ENCODE measurements at regions not wholly inside any gene's neighbourhood (a gene's known extent, or its start where the extent isn't known, plus 50 kb on each side); places are given as distances from the start of the nearest gene placed in this dataset.

GRCh38 chr2:142605421-142605820, 272.0 kb upstream of the KYNU start:
- in situ Hi-C loops (cut with MboI; ENCODE audit: low pct_unique_long_range_greater_than_20kb, low sequenced_read_pairs, unreplicated experiment) = no loop called here
- no peak for DNase-seq (ENCODE audit: low spot score)
- no peak for TF ChIP-seq CTCF (IDR thresholded peaks at IDR 0.05; ENCODE audit: extremely low read depth, insufficient read depth, missing control alignments)

DNA sequence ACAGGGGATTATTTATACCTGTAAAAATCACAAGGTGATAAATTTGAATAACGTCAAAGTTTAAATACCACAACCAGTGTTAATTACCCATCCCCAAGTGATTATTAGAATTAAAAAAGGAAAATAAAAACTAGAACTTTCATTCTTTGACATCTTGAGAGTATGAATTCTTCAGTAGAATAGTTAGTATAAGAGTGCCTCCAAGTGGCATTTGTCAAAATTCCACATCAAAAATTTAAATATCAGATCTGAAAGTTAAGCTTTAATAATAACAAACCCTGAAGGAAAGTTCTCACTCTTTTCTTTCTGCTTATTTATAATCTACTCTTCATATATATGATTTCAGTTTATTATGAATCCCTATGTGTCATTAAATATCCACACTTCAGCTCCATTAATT, 273.7 kb upstream of the KYNU start:
- TF ChIP-seq CTCF (IDR thresholded peaks at IDR 0.05; ENCODE audit: extremely low read depth, insufficient read depth, missing control alignments) = no peak
- in situ Hi-C loops (cut with MboI; ENCODE audit: low pct_unique_long_range_greater_than_20kb, low sequenced_read_pairs, unreplicated experiment) = no loop called here
- DNase-seq (ENCODE audit: low spot score) = no peak

DNA sequence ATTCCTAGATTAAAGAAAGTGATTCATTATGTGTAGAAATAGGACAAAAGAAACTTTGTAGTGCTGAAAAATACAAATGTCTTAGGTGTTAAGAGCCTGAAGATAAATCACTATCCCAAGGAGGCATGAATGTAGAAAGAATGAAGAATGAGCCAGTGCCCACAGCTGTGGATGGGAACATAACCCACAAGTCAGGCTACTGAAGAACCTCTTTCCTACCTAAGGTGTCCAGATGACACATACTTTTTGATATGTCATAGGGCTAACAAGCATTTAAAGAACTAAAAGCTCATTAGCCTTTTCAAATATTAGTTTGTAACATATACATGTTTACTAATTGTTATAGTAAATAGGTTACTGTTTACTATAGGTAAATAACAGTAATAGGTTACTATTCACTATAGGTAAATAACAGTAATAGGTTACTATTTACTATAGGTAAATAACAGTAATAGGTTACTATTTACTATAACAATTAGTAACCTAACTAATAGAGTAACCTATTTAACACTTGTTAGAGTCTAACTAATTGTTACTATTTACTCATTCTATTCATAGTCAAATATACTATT, 275.0 kb upstream of the KYNU start:
- in situ Hi-C loops (cut with MboI; ENCODE audit: low pct_unique_long_range_greater_than_20kb, low sequenced_read_pairs, unreplicated experiment) = no loop called here
- DNase-seq (ENCODE audit: low spot score) = no peak
- no peak for TF ChIP-seq CTCF (IDR thresholded peaks at IDR 0.05; ENCODE audit: extremely low read depth, insufficient read depth, missing control alignments)

DNA sequence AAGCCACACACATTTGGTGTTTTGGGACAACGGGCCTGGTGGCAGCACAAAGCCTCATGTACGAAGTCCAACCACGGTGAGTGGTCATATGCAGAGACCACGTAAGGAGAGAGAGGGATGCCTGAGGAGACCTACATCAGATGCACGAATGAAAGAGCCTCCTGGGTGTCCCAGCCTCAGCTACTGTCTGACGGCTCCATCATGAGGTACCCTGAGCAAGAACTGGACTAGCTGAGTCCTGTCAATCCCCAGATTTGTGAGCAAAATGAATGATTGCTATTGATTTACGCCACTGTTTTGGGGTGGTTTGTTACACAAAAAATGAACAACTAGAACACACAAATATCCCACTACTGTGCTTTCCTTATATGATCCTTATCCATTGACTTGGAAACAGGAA, 275.7 kb upstream of the KYNU start:
- in situ Hi-C loops (cut with MboI; ENCODE audit: low pct_unique_long_range_greater_than_20kb, low sequenced_read_pairs, unreplicated experiment) = no loop called here
- TF ChIP-seq CTCF (IDR thresholded peaks at IDR 0.05; ENCODE audit: extremely low read depth, insufficient read depth, missing control alignments) = no peak
- DNase-seq (ENCODE audit: low spot score) = no peak

GRCh38 chr2:142599504-142599903, 278.0 kb upstream of the KYNU start:
- TF ChIP-seq CTCF (IDR thresholded peaks at IDR 0.05; ENCODE audit: extremely low read depth, insufficient read depth, missing control alignments) = no peak
- in situ Hi-C loops (cut with MboI; ENCODE audit: low pct_unique_long_range_greater_than_20kb, low sequenced_read_pairs, unreplicated experiment) = no loop called here

DNA sequence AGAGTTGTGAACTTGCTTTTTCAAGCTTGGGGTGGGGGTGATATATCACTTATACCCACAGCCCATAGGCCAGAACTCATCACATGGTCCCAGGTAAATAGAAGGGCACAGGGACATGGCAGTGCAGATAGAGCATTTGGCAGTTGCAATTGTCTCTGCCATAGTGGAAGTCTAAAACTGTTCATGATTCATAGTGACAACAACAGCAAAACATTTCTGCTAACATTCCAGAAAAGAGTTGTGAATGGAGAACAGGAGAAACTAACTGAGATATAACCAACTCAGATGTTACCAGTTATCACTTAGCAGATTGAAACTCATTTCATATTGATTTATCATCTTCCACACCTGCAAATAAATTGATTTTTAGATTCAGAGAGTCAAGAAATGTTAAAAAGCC, 278.6 kb upstream of the KYNU start:
- no peak for TF ChIP-seq CTCF (IDR thresholded peaks at IDR 0.05; ENCODE audit: extremely low read depth, insufficient read depth, missing control alignments)
- in situ Hi-C loops (cut with MboI; ENCODE audit: low pct_unique_long_range_greater_than_20kb, low sequenced_read_pairs, unreplicated experiment) = no loop called here
- no peak for DNase-seq (ENCODE audit: low spot score)

More at GRCh38 chr2:142599504-142599903, 278.0 kb upstream of the KYNU start:
- no peak for DNase-seq (ENCODE audit: low spot score)
